ENCODE measurements at regions not wholly inside any gene's neighbourhood (a gene's known extent, or its start where the extent isn't known, plus 50 kb on each side); places are given as distances from the start of the nearest gene placed in this dataset.

DNA sequence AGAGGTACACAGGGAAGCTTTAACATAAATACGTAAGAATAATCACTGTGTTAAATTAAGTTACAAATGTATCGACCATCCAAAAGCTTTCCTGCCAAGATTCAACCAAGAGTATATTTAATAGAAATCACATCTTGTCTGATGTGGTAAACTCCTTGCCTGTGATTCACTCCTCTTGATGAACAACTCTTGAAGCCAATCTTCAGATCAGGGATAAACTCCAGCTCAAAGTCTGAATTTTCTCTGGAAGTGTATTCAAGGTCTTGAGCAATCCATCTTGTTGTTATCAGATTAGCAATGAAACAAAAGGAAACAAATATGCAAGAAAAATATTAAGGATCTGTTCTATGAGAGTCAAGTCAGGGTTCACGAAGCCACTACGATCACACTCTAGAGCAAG is 170.0 kb upstream of the ADAMTS16 start:
- Histone ChIP-seq H3K23me2 (ENCODE audit: insufficient read length, low read depth, low read length, poor library complexity, severe bottlenecking) (no peaks in the 10 kb centered on the region), H3K27me3 (ENCODE audit: insufficient read depth, low read length) (no peaks in the 10 kb centered on the region), H3K9ac (ENCODE audit: extremely low read depth, insufficient read length, low read length) (no peak overlapping the region), H4K8ac (replicated peaks; ENCODE audit: insufficient read length, low read depth, low read length) (no peak overlapping the region), H3T11ph (ENCODE audit: low read length) (no peak overlapping the region), H4K91ac (ENCODE audit: insufficient read length, low read depth, low read length) (no peak overlapping the region), H3K79me2 (ENCODE audit: insufficient read depth, low read length) (no peaks in the 10 kb centered on the region), H3K56ac (ENCODE audit: insufficient read length, low read depth, low read length) (no peak overlapping the region), H2BK5ac (ENCODE audit: insufficient read length, low read length) (no peak overlapping the region), H2AFZ (ENCODE audit: low read length) (no peak overlapping the region), H3K4me2 (ENCODE audit: insufficient read depth, insufficient read length, low read length) (no peak overlapping the region), H3K4me1 (ENCODE audit: insufficient read depth, low read length) (no peaks in the 10 kb centered on the region), H3K9me3 (ENCODE audit: control insufficient read depth, low read depth, low read length) (no peaks in the 10 kb centered on the region), H3K23ac (ENCODE audit: insufficient read length, low read depth, low read length) (no peak overlapping the region), H2BK120ac (ENCODE audit: low read depth, low read length, poor library complexity, severe bottlenecking) (no peak overlapping the region), H4K20me1 (ENCODE audit: control insufficient read depth, insufficient read depth, insufficient read length) (no peaks in the 10 kb centered on the region), H2AK5ac (ENCODE audit: insufficient read length, low read length) (no peak overlapping the region), H3K27ac (ENCODE audit: insufficient read length, low read depth, low read length) (no peak overlapping the region), H2BK20ac (ENCODE audit: low read depth, low read length, poor library complexity, severe bottlenecking) (no peak overlapping the region), H2BK15ac (ENCODE audit: low read depth, low read length) (no peak overlapping the region), H3K79me1 (ENCODE audit: insufficient read depth, low read depth, low read length, poor library complexity, severe bottlenecking) (no peaks in the 10 kb centered on the region), H2BK12ac (ENCODE audit: insufficient read length, low read depth, low read length) (no peak overlapping the region), H3K4ac (ENCODE audit: low read depth, low read length) (no peak overlapping the region), H3K18ac (ENCODE audit: insufficient read length, low read depth, low read length) (no peak overlapping the region), H4K5ac (ENCODE audit: insufficient read length, low read depth, low read length) (no peak overlapping the region), H3K14ac (ENCODE audit: insufficient read depth, low read length) (no peak overlapping the region)
- Mint-ChIP-seq H3K27me3 (ENCODE audit: low read depth) (no peaks in the 10 kb centered on the region), H3K4me1 (no peaks in the 10 kb centered on the region), H3K9me3 (no peaks in the 10 kb centered on the region), H3K4me3 (no peak overlapping the region), H3K27ac (no peak overlapping the region; a peak in 1 of 7 replicates), H3K36me3 (ENCODE audit: insufficient read depth in 1 of 3, low read depth in 3 of 3) (no peaks in the 10 kb centered on the region)
- no CpG with 5 or more reads among the region's 4 CpGs for WGBS (ENCODE audit: extremely low coverage, insufficient read length, low lambda C conversion rate)
- TF ChIP-seq, protein P1, sequence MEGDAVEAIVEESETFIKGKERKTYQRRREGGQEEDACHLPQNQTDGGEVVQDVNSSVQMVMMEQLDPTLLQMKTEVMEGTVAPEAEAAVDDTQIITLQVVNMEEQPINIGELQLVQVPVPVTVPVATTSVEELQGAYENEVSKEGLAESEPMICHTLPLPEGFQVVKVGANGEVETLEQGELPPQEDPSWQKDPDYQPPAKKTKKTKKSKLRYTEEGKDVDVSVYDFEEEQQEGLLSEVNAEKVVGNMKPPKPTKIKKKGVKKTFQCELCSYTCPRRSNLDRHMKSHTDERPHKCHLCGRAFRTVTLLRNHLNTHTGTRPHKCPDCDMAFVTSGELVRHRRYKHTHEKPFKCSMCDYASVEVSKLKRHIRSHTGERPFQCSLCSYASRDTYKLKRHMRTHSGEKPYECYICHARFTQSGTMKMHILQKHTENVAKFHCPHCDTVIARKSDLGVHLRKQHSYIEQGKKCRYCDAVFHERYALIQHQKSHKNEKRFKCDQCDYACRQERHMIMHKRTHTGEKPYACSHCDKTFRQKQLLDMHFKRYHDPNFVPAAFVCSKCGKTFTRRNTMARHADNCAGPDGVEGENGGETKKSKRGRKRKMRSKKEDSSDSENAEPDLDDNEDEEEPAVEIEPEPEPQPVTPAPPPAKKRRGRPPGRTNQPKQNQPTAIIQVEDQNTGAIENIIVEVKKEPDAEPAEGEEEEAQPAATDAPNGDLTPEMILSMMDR (conservative IDR thresholded peaks at IDR 0.05), result no peak
- DNase-seq, result no peak

Measured in H9 (cell line).